Adrenal gland (tissue), 5 donors: ENCODE measurements at regions not wholly inside any gene's neighbourhood (a gene's known extent, or its start where the extent isn't known, plus 50 kb on each side); places are given as distances from the start of the nearest gene placed in this dataset.

ENCODE experiments used
- POLR2A ChIP-seq, 2 donors: fragments of 450-650 bp; IDR thresholded peaks; one replicate each; pipeline ENCODE4 v1.6.1; 2017; ENCODE audit warnings: antibody characterized with exemption in 2 of 2, mild to moderate bottlenecking in 2 of 2, moderate library complexity in 1 of 2
- TF ChIP-seq, protein P1 (sequence below), 6 experiments: fragments of 450-650 bp in 4 of 6; fragments of 200-600 bp in 2 of 6; sonication (generic) in 1 of 6; IDR thresholded peaks; 1 replicate in 5 of 6; 2 replicates in 1 of 6; pipeline versions ENCODE4 v1.5.1 to v1.8.0; 2016 to 2021; ENCODE audit warnings: antibody characterized with exemption in 6 of 6, mild to moderate bottlenecking in 2 of 6, moderate library complexity in 1 of 6
- donor health status: DM: no; HTN: no; CAD: no.

DNA sequence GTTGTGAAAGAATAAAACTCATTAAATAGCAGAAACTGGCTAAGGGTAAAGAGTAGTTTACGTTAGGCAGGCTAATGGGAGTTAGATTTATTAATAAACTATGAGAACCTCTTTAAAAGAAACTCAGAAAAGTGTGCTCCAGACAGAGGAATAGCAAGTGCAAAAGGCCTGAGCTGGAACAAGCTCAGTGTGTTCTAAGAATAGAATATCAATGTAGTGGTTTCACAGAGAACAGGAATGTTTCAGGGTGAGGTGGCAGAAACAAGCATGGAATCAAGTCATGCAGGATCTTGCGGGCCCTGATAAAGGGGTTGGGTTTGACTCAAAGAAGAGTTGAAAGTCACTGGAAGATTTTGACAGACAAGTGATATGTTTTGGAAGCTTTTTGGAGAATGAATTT is 164.0 kb upstream of the HS3ST3A1 start:
- TF ChIP-seq POLR2A (IDR thresholded peaks at IDR 0.05) = no peak
- TF ChIP-seq, protein P1, sequence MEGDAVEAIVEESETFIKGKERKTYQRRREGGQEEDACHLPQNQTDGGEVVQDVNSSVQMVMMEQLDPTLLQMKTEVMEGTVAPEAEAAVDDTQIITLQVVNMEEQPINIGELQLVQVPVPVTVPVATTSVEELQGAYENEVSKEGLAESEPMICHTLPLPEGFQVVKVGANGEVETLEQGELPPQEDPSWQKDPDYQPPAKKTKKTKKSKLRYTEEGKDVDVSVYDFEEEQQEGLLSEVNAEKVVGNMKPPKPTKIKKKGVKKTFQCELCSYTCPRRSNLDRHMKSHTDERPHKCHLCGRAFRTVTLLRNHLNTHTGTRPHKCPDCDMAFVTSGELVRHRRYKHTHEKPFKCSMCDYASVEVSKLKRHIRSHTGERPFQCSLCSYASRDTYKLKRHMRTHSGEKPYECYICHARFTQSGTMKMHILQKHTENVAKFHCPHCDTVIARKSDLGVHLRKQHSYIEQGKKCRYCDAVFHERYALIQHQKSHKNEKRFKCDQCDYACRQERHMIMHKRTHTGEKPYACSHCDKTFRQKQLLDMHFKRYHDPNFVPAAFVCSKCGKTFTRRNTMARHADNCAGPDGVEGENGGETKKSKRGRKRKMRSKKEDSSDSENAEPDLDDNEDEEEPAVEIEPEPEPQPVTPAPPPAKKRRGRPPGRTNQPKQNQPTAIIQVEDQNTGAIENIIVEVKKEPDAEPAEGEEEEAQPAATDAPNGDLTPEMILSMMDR (IDR thresholded peaks at IDR 0.05) = no peak
